Endothelial cell of umbilical vein (primary cell): ENCODE measurements at regions not wholly inside any gene's neighbourhood (a gene's known extent, or its start where the extent isn't known, plus 50 kb on each side); places are given as distances from the start of the nearest gene placed in this dataset.

Experiments used
- BruUV-seq: library from RNA; stranded (reverse); fragments of 400-500 nt; replicated peaks from 2 replicates; lab custom pipeline; 2021; lab: Mats Ljungman, UMichigan
- CTCF ChIA-PET: fragments of 300-600, 350-600 bp; sonication (Branson Sonifier 250); formaldehyde crosslinking; loops from one replicate; lab custom pipeline; 2021; ENCODE audit warnings: antibody characterized with exemption, inconsistent platforms; lab: Charles Lee
- POLR2A ChIA-PET: fragments of 300-600, 350-600 bp; sonication (Branson Sonifier 250); formaldehyde crosslinking; loops from one replicate; lab custom pipeline; 2021; ENCODE audit warnings: antibody characterized with exemption, inconsistent platforms; lab: Charles Lee
- DNase-seq: peaks from one replicate; pipeline ENCODE4 v3.0.0-alpha.2; 2011; ENCODE audit warnings: low read depth, low spot score
- FAIRE-seq: peaks from 2 replicates; lab custom pipeline; 2011; peaks lifted over from hg19 to GRCh38; lab: Jason Lieb, UNC
- H2AFZ ChIP-seq: 2 replicates; pipeline ENCODE4 v1.6.0; 2012; ENCODE audit warnings: low read depth, low read length, control low read depth, inconsistent platforms
- H3K27ac ChIP-seq: 2 replicates; pipeline ENCODE4 v1.5.1; 2011; ENCODE audit warnings: low read depth, mild to moderate bottlenecking, control low read depth, low read length, moderate library complexity; ENCODE audit not compliant: insufficient read depth
- H3K27me3 ChIP-seq, 2 experiments: 2 replicates each; pipeline versions ENCODE4 v1.6.0 to v1.6.1; 2011; ENCODE audit warnings: low read length in 2 of 2, mixed read lengths in 1 of 2; ENCODE audit not compliant: control insufficient read depth in 2 of 2, insufficient read depth in 2 of 2
- H3K36me3 ChIP-seq, 2 experiments: 2 replicates in 1 of 2; 3 replicates in 1 of 2; pipeline ENCODE4 v1.5.1; 2011; ENCODE audit warnings: low read length in 2 of 2, mild to moderate bottlenecking in 1 of 2, moderate library complexity in 1 of 2; ENCODE audit not compliant: control insufficient read depth in 2 of 2, insufficient read depth in 2 of 2; ENCODE audit errors: extremely low read depth in 1 of 2
- H3K4me1 ChIP-seq: 3 replicates; pipeline ENCODE4 v1.5.1; 2011; ENCODE audit warnings: mild to moderate bottlenecking, low read length; ENCODE audit not compliant: control insufficient read depth, insufficient read depth; ENCODE audit errors: extremely low read depth
- H3K4me2 ChIP-seq: 2 replicates; pipeline ENCODE4 v1.6.1; 2011; ENCODE audit warnings: low read length, control low read depth, mixed read lengths; ENCODE audit not compliant: insufficient read depth
- H3K4me3 ChIP-seq, 3 experiments: fragments of 200-600 bp in 1 of 3; sonication (generic), shearing (Covaris generic) in 1 of 3; replicated peaks in 1 of 3; 2 replicates each; pipeline ENCODE4 v1.5.1; 2011 to 2016; ENCODE audit warnings: control low read depth in 3 of 3, low read length in 3 of 3, mild to moderate bottlenecking in 2 of 3, inconsistent platforms in 1 of 3, low read depth in 1 of 3, moderate library complexity in 1 of 3; ENCODE audit not compliant: insufficient read depth in 1 of 3
- H3K79me2 ChIP-seq: 2 replicates; pipeline ENCODE4 v1.6.0; 2012; ENCODE audit warnings: low read length, inconsistent platforms; ENCODE audit not compliant: control insufficient read depth, insufficient read depth
- H3K9ac ChIP-seq: replicated peaks from 2 replicates; pipeline ENCODE3; 2011; ENCODE audit warnings: low read length, control low read depth; ENCODE audit not compliant: insufficient read depth; ENCODE audit errors: extremely low read depth
- H3K9me1 ChIP-seq: replicated peaks from 3 replicates; pipeline ENCODE4 v1.6.0; 2011; ENCODE audit warnings: mild to moderate bottlenecking, low read length; ENCODE audit not compliant: control insufficient read depth, insufficient read depth; ENCODE audit errors: extremely low read depth
- H3K9me3 ChIP-seq: replicated peaks from 2 replicates; pipeline ENCODE4 v1.5.1; 2012; ENCODE audit warnings: low read length, inconsistent platforms; ENCODE audit not compliant: control insufficient read depth, insufficient read depth
- H4K20me1 ChIP-seq: replicated peaks from 2 replicates; pipeline ENCODE3; 2011; ENCODE audit warnings: mild to moderate bottlenecking, low read length; ENCODE audit not compliant: control insufficient read depth, insufficient read depth; ENCODE audit errors: extremely low read depth
- EZH2 ChIP-seq: IDR thresholded peaks from 2 replicates; pipeline ENCODE4 v1.6.1; 2012; ENCODE audit warnings: borderline replicate concordance, low read depth, mild to moderate bottlenecking, moderate library complexity, low read length, inconsistent platforms; ENCODE audit not compliant: severe bottlenecking
- FOS ChIP-seq: IDR thresholded peaks from 2 replicates; pipeline ENCODE4 v1.6.1; 2011; ENCODE audit warnings: mild to moderate bottlenecking, low read length, moderate library complexity, borderline replicate concordance; ENCODE audit not compliant: insufficient read depth
- GATA2 ChIP-seq: IDR thresholded peaks from 2 replicates; pipeline ENCODE4 v1.7.0; 2011; ENCODE audit warnings: low read depth, mild to moderate bottlenecking, moderate library complexity, mixed read lengths, low read length; ENCODE audit not compliant: insufficient read length, insufficient read depth
- JUN ChIP-seq: IDR thresholded peaks from 2 replicates; pipeline ENCODE4 v1.6.1; 2011; ENCODE audit warnings: borderline replicate concordance, low read depth; ENCODE audit not compliant: insufficient read length, insufficient read depth
- MYC ChIP-seq: IDR thresholded peaks from one replicate; pipeline ENCODE4 v1.6.1; 2011; ENCODE audit warnings: mild to moderate bottlenecking, low read depth, low read length
- POLR2A ChIP-seq: IDR thresholded peaks from 2 replicates; pipeline ENCODE4 v1.6.1; 2012; ENCODE audit warnings: low read depth, mild to moderate bottlenecking, control low read depth, low read length
- POLR2AphosphoS5 ChIP-seq: IDR thresholded peaks from 2 replicates; pipeline ENCODE4 v1.6.1; 2012; ENCODE audit warnings: low read depth, mild to moderate bottlenecking, control low read depth, low read length, moderate library complexity; ENCODE audit not compliant: insufficient read depth
- dilution Hi-C: fragments of 300-500 bp; cut with MboI; formaldehyde crosslinking; loops from one replicate; pipeline ENCODE4 v1.15.0; 2019; ENCODE audit warnings: low sequenced_read_pairs; ENCODE audit not compliant: extremely low pct_ligation_motif_present
- intact Hi-C: fragments of 100-400 bp; cut with micrococcal nuclease; formaldehyde crosslinking; loops from one replicate; pipeline ENCODE4 v1.10.0; 2022
- TF ChIP-seq, protein P1 (sequence below): IDR thresholded peaks from 2 replicates; pipeline ENCODE4 v1.6.1; 2011; ENCODE audit not compliant: insufficient read depth, insufficient read length
- TF ChIP-seq, protein P2 (sequence below), 2 donors: IDR thresholded peaks; 1 replicate in 1 of 2; 2 replicates in 1 of 2; pipeline ENCODE4 v1.5.1; 2011; ENCODE audit warnings: low read length in 2 of 2, mild to moderate bottlenecking in 2 of 2, moderate library complexity in 2 of 2, control low read depth in 1 of 2, inconsistent platforms in 1 of 2, low read depth in 1 of 2; ENCODE audit not compliant: insufficient read depth in 1 of 2; ENCODE audit errors: extremely low read depth in 1 of 2

DNA sequence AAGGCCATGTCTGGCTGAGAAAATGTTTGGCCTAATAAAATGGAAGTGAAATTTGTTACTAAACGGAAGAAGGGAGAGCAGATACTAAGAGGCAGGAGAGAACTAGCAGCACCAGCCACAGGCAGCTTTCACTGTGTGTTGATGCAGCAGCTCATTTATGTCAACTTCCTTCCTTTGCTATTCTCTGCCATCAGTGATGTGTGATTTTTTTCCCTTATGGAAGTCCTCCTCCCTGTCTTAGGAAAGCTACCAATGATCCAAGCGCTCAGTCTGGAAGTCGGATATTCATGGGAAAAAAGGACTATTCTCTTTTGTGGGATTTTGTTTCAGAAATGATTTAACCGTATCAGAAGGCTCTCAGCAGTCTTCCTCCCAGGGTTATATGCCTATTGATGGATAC, 1629.2 kb downstream of the CDH8 start:
- no peak overlapping the region for H3K9ac ChIP-seq
- no peak for TF ChIP-seq POLR2A
- TF ChIP-seq EZH2, result no peak
- TF ChIP-seq GATA2, result no peak
- TF ChIP-seq, protein P1, sequence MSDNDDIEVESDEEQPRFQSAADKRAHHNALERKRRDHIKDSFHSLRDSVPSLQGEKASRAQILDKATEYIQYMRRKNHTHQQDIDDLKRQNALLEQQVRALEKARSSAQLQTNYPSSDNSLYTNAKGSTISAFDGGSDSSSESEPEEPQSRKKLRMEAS, result no peak
- TF ChIP-seq POLR2AphosphoS5, result no peak
- TF ChIP-seq, protein P2, sequence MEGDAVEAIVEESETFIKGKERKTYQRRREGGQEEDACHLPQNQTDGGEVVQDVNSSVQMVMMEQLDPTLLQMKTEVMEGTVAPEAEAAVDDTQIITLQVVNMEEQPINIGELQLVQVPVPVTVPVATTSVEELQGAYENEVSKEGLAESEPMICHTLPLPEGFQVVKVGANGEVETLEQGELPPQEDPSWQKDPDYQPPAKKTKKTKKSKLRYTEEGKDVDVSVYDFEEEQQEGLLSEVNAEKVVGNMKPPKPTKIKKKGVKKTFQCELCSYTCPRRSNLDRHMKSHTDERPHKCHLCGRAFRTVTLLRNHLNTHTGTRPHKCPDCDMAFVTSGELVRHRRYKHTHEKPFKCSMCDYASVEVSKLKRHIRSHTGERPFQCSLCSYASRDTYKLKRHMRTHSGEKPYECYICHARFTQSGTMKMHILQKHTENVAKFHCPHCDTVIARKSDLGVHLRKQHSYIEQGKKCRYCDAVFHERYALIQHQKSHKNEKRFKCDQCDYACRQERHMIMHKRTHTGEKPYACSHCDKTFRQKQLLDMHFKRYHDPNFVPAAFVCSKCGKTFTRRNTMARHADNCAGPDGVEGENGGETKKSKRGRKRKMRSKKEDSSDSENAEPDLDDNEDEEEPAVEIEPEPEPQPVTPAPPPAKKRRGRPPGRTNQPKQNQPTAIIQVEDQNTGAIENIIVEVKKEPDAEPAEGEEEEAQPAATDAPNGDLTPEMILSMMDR (IDR thresholded peaks at IDR 0.05; ENCODE audit: extremely low read depth in 1 of 2, insufficient read depth in 1 of 2, low read depth in 1 of 2, low read length in 2 of 2), result no peak
- TF ChIP-seq MYC, result no peak
- TF ChIP-seq JUN, result no peak
- TF ChIP-seq FOS, result no peak
- H3K27me3 ChIP-seq, result no peaks in the 10 kb centered on the region
- dilution Hi-C loops, result no loop called here
- H3K27ac ChIP-seq, result no peak overlapping the region
- ChIA-PET POLR2A (no interaction called here), CTCF (no interaction called here)
- DNase-seq (no peak), FAIRE-seq (no peak)
- H3K4me2 ChIP-seq, result no peak overlapping the region
- no peaks in the 10 kb centered on the region for H3K36me3 ChIP-seq
- H4K20me1 ChIP-seq, result no peaks in the 10 kb centered on the region
- H3K9me1 ChIP-seq, result no peaks in the 10 kb centered on the region
- no TSS peak for BruUV-seq
- no peaks in the 10 kb centered on the region for H3K79me2 ChIP-seq
- no peaks in the 10 kb centered on the region for H3K9me3 ChIP-seq
- intact Hi-C loops, result no loop called here
- H3K4me3 ChIP-seq, result no peak overlapping the region
- H2AFZ ChIP-seq, result no peak overlapping the region
- H3K4me1 ChIP-seq, result no peaks in the 10 kb centered on the region
